Testis (tissue), 2 donors: ENCODE measurements at regions not wholly inside any gene's neighbourhood (a gene's known extent, or its start where the extent isn't known, plus 50 kb on each side); places are given as distances from the start of the nearest gene placed in this dataset.

Source experiments
- CTCF ChIP-seq, 3 experiments: fragments of 450-650 bp in 2 of 3; fragments of 200-600 bp in 1 of 3; sonication (generic) in 1 of 3; IDR thresholded peaks; one replicate each; pipeline ENCODE4 v1.5.1; 2016 to 2019; ENCODE audit warnings: antibody characterized with exemption in 3 of 3, mild to moderate bottlenecking in 2 of 3, moderate library complexity in 1 of 3
- POLR2A ChIP-seq: fragments of 450-650 bp; IDR thresholded peaks from one replicate; pipeline ENCODE4 v1.6.1; 2017; ENCODE audit warnings: antibody characterized with exemption, mild to moderate bottlenecking, moderate library complexity

GRCh38 chr3:14347110-14347509 lies 55.3 kb upstream of the SLC6A6 start:
- TF ChIP-seq CTCF (IDR thresholded peaks at IDR 0.05) (no peak), POLR2A (no peak)
